ENCODE measurements at regions not wholly inside any gene's neighbourhood (a gene's known extent, or its start where the extent isn't known, plus 50 kb on each side); places are given as distances from the start of the nearest gene placed in this dataset.
"Not testable (repeated sequence)": the region's sequence is repeated elsewhere in the genome, so short reads cannot be mapped to it uniquely, and the experiment has no call there.

- DNase-seq (ENCODE audit: low spot score in 2 of 2); H3K27ac ChIP-seq; H3K27me3 ChIP-seq; H3K9me3 ChIP-seq; H3K4me1 ChIP-seq; H3K36me3 ChIP-seq; H3K4me3 ChIP-seq: not testable (repeated sequence)
- no CpG with 5 or more reads among the region's 1 CpG for WGBS, 2 donors
Observed at GRCh38 chr16:15224651-15225050, 130.6 kb upstream of the RRN3 start.

GRCh38 chr16:15223398-15223797 lies 129.3 kb upstream of the RRN3 start:
- DNase-seq (ENCODE audit: low spot score in 2 of 2); H3K4me1 ChIP-seq; H3K27ac ChIP-seq; H3K4me3 ChIP-seq; H3K9me3 ChIP-seq; H3K36me3 ChIP-seq; H3K27me3 ChIP-seq: not testable (repeated sequence)
- 75% methylated on average over 1 of the region's 4 CpGs; no CpG with 5 or more reads in 1 of the 2 donors for WGBS, 2 donors

- 24 to 37% methylated on average over 8 to 10 of the region's 19 CpGs for WGBS, 2 donors
- DNase-seq (ENCODE audit: low spot score in 2 of 2): not testable (repeated sequence)
- TF ChIP-seq CTCF (IDR thresholded peaks at IDR 0.05): peak; percentile 44 to 85 (median 72)
Observed at GRCh38 chr16:15219679-15220615, 125.9 kb upstream of the RRN3 start.

GRCh38 chr16:15218856-15219500 lies 124.9 kb upstream of the RRN3 start:
- not testable (repeated sequence) for H3K27me3 ChIP-seq; H3K9me3 ChIP-seq; H3K27ac ChIP-seq; H3K36me3 ChIP-seq; H3K4me3 ChIP-seq; DNase-seq (ENCODE audit: low spot score in 2 of 2); H3K4me1 ChIP-seq
- WGBS, 2 donors: 80 to 86% methylated on average over 6 to 8 of the region's 9 CpGs

More at GRCh38 chr16:15219679-15220615, 125.9 kb upstream of the RRN3 start:
- not testable (repeated sequence) for H3K4me3 ChIP-seq, H3K27me3 ChIP-seq, H3K4me1 ChIP-seq, H3K9me3 ChIP-seq, H3K27ac ChIP-seq, H3K36me3 ChIP-seq

- H3K27ac ChIP-seq: peak overlapping the region in 1 of 4 donors; percentile 60
- H3K4me3 ChIP-seq, H3K9me3 ChIP-seq, H3K27me3 ChIP-seq, H3K36me3 ChIP-seq, H3K4me1 ChIP-seq: not testable (repeated sequence)
- WGBS, 2 donors: 43 to 45% methylated on average over 5 to 7 of the region's 10 CpGs
- peak in 1 of 2 donors; percentile 24 for DNase-seq (ENCODE audit: low spot score in 2 of 2)
Observed at GRCh38 chr16:15207202-15207981, 113.3 kb upstream of the RRN3 start.

- 10% methylated on average over 6 of the region's 9 CpGs; no CpG with 5 or more reads in 1 of the 2 donors for WGBS, 2 donors
- H3K4me1 ChIP-seq; H3K27ac ChIP-seq; DNase-seq (ENCODE audit: low spot score in 2 of 2); H3K27me3 ChIP-seq; H3K4me3 ChIP-seq; H3K36me3 ChIP-seq; H3K9me3 ChIP-seq: not testable (repeated sequence)
Observed at GRCh38 chr16:15206439-15206838, 112.4 kb upstream of the RRN3 start.

- H3K36me3 ChIP-seq; H3K27me3 ChIP-seq; H3K4me3 ChIP-seq; H3K27ac ChIP-seq; DNase-seq (ENCODE audit: low spot score in 2 of 2); H3K4me1 ChIP-seq; H3K9me3 ChIP-seq: not testable (repeated sequence)
- WGBS, 2 donors: 89 to 92% methylated on average over 3 to 4 of the region's 5 CpGs
Observed at GRCh38 chr16:15205939-15206338, 111.9 kb upstream of the RRN3 start.

GRCh38 chr16:15204571-15204970 lies 110.5 kb upstream of the RRN3 start:
- not testable (repeated sequence) for H3K4me1 ChIP-seq; DNase-seq (ENCODE audit: low spot score in 2 of 2); H3K9me3 ChIP-seq; H3K4me3 ChIP-seq; H3K27ac ChIP-seq; H3K36me3 ChIP-seq; H3K27me3 ChIP-seq
- 15 to 36% methylated on average over 4 of the region's 5 CpGs for WGBS, 2 donors

GRCh38 chr16:15192813-15193212 lies 98.7 kb upstream of the RRN3 start:
- DNase-seq (ENCODE audit: low spot score in 2 of 2); H3K4me3 ChIP-seq: not testable (repeated sequence)

GRCh38 chr16:15192197-15192596 lies 98.1 kb upstream of the RRN3 start:
- H3K9me3 ChIP-seq; H3K27me3 ChIP-seq; H3K4me1 ChIP-seq; H3K27ac ChIP-seq; H3K36me3 ChIP-seq; H3K4me3 ChIP-seq; DNase-seq (ENCODE audit: low spot score in 2 of 2): not testable (repeated sequence)
- 56 to 100% methylated on average over 1 of the region's 2 CpGs for WGBS, 2 donors

More at GRCh38 chr16:15192813-15193212, 98.7 kb upstream of the RRN3 start:
- H3K4me1 ChIP-seq, H3K27ac ChIP-seq, H3K36me3 ChIP-seq, H3K9me3 ChIP-seq, H3K27me3 ChIP-seq: not testable (repeated sequence)
- WGBS, 2 donors: 47 to 53% methylated on average over 2 of the region's 2 CpGs

- H3K27ac ChIP-seq; DNase-seq (ENCODE audit: low spot score in 2 of 2); H3K9me3 ChIP-seq; H3K4me3 ChIP-seq; H3K36me3 ChIP-seq; H3K27me3 ChIP-seq; H3K4me1 ChIP-seq: not testable (repeated sequence)
- no CpG with 5 or more reads among the region's 2 CpGs for WGBS, 2 donors
Observed at GRCh38 chr16:15189478-15189877, 95.4 kb upstream of the RRN3 start.

Measured in tibial nerve (tissue), 4 donors.